GM19328 (cell line): ENCODE measurements at regions not wholly inside any gene's neighbourhood (a gene's known extent, or its start where the extent isn't known, plus 50 kb on each side); places are given as distances from the start of the nearest gene placed in this dataset.
"Not testable (repeated sequence)": the region's sequence is repeated elsewhere in the genome, so short reads cannot be mapped to it uniquely, and the experiment has no call there.

Source experiments
- ATAC-seq: cut with Tn5 transposase; IDR thresholded peaks from one replicate; pipeline ENCODE4 v1.9.1; 2021; ENCODE audit warnings: mild to moderate bottlenecking, moderate library complexity; ENCODE audit not compliant: unreplicated experiment

- no peak for ATAC-seq
Measured at GRCh38 chr4:127379499-127379898, 253.3 kb upstream of the INTU start.

GRCh38 chr4:127379948-127380347 is 252.8 kb upstream of the INTU start:
- ATAC-seq: not testable (repeated sequence)

GRCh38 chr4:127383666-127384065 is 249.1 kb upstream of the INTU start:
- ATAC-seq: no peak

- ATAC-seq: no peak
Measured at GRCh38 chr4:127394516-127394915, 238.2 kb upstream of the INTU start.

DNA sequence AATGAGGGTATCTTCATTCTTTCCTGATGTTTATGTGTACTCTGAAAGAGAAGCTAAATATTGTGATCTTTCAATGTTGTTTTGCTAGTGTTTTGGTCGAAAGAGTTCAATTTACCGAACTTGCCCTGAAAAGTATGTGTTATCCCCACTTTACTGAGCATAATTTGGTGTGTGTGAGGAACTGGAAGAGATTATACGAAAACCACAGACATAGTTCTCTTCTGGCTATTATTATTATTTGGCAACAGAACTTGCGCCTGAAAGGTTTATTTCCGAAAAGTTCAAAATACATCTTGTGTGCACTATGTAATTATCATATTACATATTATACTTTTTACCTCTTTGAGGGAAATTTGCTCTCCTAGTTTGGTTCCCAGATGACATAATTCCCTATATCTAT is 232.5 kb upstream of the INTU start:
- no peak for ATAC-seq

DNA sequence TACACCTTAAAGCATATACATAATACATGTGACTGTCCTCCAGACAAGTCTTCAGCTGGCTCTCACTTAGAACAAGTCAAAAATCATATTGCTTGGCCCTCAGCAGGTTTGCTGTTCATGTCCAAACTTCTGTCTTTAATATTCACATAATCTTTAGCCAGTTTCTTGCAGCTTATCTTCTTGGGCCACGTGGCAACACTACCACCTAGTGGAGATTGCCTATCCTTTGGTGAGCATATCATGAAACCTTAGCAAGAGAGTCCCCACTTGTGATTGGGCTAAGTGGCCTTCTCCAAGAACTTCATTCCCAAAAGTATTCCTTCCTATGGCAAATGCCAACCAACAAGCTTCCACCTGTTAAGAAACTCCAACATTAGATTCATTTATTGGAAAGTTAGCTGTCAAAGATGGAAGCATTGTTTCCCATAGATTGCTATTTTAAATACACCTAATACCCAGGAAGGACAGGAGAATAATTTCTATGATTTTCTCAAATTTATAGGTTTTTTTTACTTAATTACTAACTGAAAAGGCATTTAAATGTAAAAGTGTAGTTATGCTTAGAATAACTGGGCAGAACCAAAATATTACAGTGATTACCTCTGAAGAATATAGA is 231.9 kb upstream of the INTU start:
- ATAC-seq: peak; percentile 85

DNA sequence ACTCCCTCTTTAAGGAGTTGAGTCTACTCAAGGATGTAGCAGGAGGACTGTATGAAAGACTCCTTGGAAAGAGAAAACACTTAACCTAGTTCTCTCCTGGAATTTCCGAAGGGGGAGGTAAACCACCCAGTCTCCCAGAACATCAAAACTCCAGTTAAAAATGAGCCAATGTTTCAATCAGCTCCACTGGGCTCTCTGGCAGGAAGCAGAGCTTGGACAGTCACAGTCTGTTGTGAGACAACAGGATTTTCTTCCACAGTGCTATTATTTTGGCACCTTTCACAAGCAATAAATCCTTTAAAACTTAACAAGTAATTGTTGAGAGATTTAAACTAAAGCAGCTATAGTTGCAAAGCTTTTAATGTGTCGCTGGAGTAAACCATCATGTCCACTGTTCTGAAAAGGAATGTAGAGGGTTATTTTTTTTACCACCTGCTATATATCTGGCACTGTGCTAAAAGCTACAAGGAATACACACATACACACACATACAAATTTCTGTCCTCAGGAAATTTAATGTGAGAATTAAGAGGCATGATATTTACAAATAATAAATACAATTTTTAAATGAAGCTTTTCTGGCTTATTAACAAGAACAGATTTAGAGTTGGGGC is 229.2 kb upstream of the INTU start:
- ATAC-seq: no peak

DNA sequence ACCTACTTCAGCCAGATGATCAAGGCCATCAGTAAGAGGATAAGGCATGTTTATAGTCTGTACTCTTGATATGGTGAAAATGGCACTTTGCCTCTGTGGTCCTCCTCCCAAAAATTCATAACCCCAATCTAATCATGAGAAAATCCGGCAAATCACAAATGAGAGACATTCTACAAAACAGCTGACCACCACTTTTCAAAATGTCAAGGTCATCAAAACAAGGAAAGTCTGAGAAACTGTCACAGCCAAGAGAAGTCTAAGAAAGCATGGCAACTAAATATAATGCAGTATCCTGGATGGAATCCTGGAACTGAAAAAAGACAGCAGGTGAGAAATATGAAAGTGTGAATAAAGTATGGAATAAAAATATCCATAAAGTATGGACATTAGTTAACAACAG is 226.6 kb upstream of the INTU start:
- no peak for ATAC-seq

- ATAC-seq: not testable (repeated sequence)
Measured at GRCh38 chr4:127407572-127407971, 225.2 kb upstream of the INTU start.

GRCh38 chr4:127410201-127410600 is 222.6 kb upstream of the INTU start:
- no peak for ATAC-seq

GRCh38 chr4:127410644-127411043 is 222.1 kb upstream of the INTU start:
- no peak for ATAC-seq

DNA sequence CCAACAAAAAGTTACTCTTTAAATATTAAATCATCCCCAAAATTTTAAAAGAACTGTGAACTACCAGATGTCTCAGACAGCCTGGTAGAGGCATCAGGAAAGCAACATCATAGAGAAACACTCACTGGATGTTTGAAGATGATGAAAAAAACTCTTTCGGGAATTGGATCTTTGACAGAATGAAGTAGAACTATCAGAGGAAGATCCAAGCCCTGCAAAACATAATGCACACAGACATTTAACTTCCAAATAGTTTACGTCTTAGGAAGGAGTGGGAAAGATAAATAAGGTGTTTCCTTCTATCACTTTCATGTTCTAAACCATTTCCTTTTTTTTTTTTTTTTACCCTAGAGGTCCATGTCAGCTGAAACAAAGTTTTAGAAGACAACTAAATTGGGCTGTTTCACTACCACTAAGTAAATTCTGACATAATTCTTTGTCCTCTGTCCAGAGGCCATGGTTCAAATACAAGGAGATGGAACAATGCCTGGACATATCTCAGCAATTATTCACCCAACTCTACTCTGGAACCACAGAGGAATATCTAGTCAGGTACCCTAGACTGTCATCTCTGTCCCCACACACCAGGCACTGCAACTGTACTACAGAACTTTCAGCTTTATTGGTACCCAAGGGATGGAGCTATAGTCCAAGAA is 217.7 kb upstream of the INTU start:
- ATAC-seq: no peak

- ATAC-seq: no peak
Measured at GRCh38 chr4:127416115-127416514, 216.6 kb upstream of the INTU start.

GRCh38 chr4:127417885-127418535 is 214.7 kb upstream of the INTU start:
- no peak for ATAC-seq

DNA sequence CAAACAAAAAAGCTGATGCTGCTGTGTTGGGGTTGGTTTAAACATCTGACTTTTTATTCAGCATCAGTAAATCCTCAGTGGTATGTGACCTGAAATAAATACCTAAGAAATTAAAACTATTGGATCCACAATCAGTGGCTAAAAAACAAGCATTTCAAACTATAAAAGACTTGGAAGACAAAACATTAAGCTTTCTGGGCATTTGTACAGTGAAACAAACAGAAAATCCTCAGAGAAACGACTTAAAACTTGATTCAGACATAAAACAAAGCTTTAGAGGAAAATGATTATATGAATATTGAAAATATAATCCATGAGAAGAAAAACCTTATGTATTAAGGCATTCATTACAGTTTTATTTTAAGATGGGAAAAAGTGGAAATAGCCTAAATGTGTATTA is 213.3 kb upstream of the INTU start:
- no peak for ATAC-seq

- no peak for ATAC-seq
Measured at GRCh38 chr4:127421437-127421836, 211.3 kb upstream of the INTU start.

DNA sequence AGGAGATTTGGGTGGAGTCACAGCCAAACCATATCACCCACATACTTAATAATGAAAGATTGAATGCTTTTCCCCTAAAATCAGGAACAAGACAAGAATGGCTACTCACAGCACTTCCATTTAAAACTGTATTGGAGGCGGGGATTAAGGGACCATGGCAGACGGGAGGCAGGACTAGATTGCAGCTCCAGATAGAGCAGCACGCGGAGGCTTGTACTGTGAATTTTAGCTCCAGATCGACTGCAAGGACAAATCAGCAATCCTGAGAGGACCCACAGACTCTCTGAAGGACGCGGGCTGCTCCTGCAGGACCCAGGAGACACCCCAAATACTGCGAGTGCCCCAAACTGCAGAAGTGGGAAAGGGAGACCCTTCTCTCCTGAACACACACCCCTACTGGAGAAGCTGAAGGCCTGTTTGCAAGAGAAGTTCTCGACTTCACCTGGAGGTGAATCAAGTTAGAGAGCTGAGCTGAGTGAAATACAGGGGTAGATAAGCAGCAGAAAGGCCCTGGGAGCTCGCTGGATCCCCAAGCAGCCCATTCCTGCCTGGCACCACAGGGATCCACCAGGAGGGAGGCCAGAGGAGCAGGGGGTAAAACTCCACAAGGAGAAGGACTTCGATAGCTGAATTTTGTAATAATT is 207.4 kb upstream of the INTU start:
- ATAC-seq: no peak

DNA sequence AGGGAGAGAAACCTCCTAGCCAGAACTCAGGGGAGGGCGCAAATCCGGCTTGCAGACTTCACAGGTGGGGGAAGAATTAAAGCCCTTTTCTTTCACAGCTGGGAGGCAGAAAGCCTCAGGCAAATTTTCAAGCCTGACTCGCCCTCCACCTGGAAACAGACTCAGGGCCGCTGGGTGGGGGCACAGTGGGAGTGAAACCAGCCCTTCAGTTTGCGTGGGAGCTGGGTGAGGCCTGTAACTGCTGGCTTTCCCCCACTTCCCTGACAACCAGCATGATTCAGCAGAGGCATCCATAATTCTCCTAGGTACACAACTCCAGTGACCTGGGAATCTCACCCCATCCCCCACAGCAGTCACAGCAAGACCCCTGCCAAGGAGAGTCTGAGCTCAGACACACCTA is 206.9 kb upstream of the INTU start:
- ATAC-seq: no peak

- no peak for ATAC-seq
Measured at GRCh38 chr4:127441571-127441970, 191.2 kb upstream of the INTU start.

- no peak for ATAC-seq
Measured at GRCh38 chr4:127445471-127445870, 187.3 kb upstream of the INTU start.

DNA sequence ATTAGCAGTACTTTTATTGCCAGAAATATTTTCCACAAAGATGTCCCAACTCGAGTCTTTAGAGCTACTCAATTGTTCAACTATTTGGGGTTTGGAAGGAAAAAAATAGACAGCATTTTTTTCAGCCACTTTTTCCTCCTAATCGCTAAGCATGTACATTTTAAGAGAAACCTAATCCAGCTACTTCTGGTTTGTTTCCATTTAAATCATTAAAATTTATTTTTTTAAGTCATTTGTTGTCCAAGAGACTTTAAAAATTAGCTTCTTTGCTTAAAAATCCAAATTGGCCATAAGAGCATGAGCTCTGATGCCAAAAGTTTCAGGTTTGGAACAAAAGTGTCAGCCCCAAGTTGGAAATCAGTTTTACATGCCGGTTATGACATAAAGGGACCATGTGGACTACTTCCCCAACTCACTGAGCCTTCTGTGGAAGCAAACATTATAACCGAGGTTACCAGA is 186.3 kb upstream of the INTU start:
- ATAC-seq: no peak
